ENCODE measurements at regions not wholly inside any gene's neighbourhood (a gene's known extent, or its start where the extent isn't known, plus 50 kb on each side); places are given as distances from the start of the nearest gene placed in this dataset.

DNA sequence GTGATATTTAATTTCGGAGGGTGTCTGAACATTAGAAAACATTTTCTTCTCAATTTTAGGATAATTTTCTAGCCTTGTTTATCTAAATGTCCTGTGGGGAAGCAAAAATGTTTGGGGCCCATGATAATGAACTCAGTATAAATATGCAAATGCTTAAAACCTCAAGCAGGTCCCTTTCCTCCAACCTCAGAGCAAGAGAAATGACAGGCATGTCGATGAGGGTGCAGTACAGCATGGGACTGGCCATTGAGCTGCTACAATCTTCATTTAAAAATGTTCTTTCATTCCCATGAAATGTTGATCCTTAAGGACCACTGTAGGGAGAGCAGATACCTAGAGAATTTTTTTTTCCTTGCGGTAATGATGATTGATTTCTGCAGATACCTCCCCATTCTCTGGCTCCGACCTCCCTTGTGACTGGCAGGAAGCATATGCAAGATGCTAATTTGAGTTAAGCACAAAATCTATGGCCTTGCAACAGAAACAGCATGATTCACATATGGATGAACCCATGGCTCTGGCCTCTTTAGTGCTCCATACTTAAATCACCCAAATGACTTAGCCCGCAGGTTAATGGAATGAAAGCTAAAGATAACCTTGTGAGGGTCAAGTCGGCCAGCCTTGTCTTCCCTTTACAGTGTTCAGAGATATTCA, 243.3 kb downstream of the SOX4 start:
- H3K9ac ChIP-seq, result no peak overlapping the region
- peaks cover 10 to 13% of the 10 kb centered on the region in 2 experiments; a peak in 3 of 4 replicates for H3K4me1 ChIP-seq (ENCODE audit: control insufficient read depth in 1 of 2, insufficient read depth in 2 of 2, low read depth in 1 of 2, low read length in 1 of 2)
- POLR2A ChIA-PET, result no interaction called here
- H3K79me2 ChIP-seq (ENCODE audit: insufficient read depth), result peaks cover 3% of the 10 kb centered on the region; the same call in 1 of the 2 replicates
- peaks cover 17% of the 10 kb centered on the region for H3F3A ChIP-seq (replicated peaks; ENCODE audit: insufficient read depth)
- H3K4me3 ChIP-seq (ENCODE audit: low read depth in 2 of 2, low read length in 1 of 2), result no peak overlapping the region
- CTCF ChIA-PET, result interaction anchor here (0.6 to 4.1 kb wide), 2 partner anchors 9 to 11 kb away, joined by 3 to 17 read pairs; no protein-coding TSS in a partner anchor
- no peaks in the 10 kb centered on the region for H3K27me3 ChIP-seq (ENCODE audit: insufficient read depth)
- TF ChIP-seq TCF12 (IDR thresholded peaks at IDR 0.05), result 0 out of 2 replicates have a peak, but pooled peaks have one; percentile 11
- TF ChIP-seq RFX5 (IDR thresholded peaks at IDR 0.05; ENCODE audit: low read length), result no peak
- TF ChIP-seq, protein P1, sequence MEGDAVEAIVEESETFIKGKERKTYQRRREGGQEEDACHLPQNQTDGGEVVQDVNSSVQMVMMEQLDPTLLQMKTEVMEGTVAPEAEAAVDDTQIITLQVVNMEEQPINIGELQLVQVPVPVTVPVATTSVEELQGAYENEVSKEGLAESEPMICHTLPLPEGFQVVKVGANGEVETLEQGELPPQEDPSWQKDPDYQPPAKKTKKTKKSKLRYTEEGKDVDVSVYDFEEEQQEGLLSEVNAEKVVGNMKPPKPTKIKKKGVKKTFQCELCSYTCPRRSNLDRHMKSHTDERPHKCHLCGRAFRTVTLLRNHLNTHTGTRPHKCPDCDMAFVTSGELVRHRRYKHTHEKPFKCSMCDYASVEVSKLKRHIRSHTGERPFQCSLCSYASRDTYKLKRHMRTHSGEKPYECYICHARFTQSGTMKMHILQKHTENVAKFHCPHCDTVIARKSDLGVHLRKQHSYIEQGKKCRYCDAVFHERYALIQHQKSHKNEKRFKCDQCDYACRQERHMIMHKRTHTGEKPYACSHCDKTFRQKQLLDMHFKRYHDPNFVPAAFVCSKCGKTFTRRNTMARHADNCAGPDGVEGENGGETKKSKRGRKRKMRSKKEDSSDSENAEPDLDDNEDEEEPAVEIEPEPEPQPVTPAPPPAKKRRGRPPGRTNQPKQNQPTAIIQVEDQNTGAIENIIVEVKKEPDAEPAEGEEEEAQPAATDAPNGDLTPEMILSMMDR (IDR thresholded peaks at IDR 0.05), result no peak
- no peak for TF ChIP-seq FOXJ3 (CRISPR knock-in tag; IDR thresholded peaks at IDR 0.05)
- no peak for TF ChIP-seq MEF2A (IDR thresholded peaks at IDR 0.05; ENCODE audit: borderline replicate concordance, low read depth)
- TF ChIP-seq MAX (IDR thresholded peaks at IDR 0.05; ENCODE audit: low read depth), result 0 out of 2 replicates have a peak, but pooled peaks have one; percentile 27
- TF ChIP-seq GATA2 (CRISPR knock-in tag; IDR thresholded peaks at IDR 0.05), result peak; percentile 77
- TF ChIP-seq ZBTB33 (IDR thresholded peaks at IDR 0.05; ENCODE audit: borderline replicate concordance, low read depth), result no peak
- TF ChIP-seq CHD2 (IDR thresholded peaks at IDR 0.05; ENCODE audit: low read length, partially characterized antibody), result peak; percentile 36
- TF ChIP-seq RCOR1 (IDR thresholded peaks at IDR 0.05; ENCODE audit: low read length), result peak; percentile 64; the same call in 1 of the 2 replicates
- TF ChIP-seq SMC3 (IDR thresholded peaks at IDR 0.05; ENCODE audit: low read depth, low read length), result no peak
- TF ChIP-seq MXI1 (IDR thresholded peaks at IDR 0.05; ENCODE audit: low read depth, low read length), result peak; percentile 28; the same call in 1 of the 2 replicates
- no peak for TF ChIP-seq FOSL2 (IDR thresholded peaks at IDR 0.05; ENCODE audit: borderline replicate concordance, low read depth)
- TF ChIP-seq YY1 (IDR thresholded peaks at IDR 0.05; ENCODE audit: low read depth), result no peak
- peak in 1 of 2 experiments; percentile 85; a peak in 2 of 4 replicates for TF ChIP-seq EP300 (IDR thresholded peaks at IDR 0.05; ENCODE audit: borderline replicate concordance in 1 of 2, low read depth in 1 of 2, low read length in 1 of 2)
- no peak for TF ChIP-seq GABPA (IDR thresholded peaks at IDR 0.05; ENCODE audit: low read depth)
- H2AFZ ChIP-seq (ENCODE audit: low read depth), result no peak overlapping the region
- WGBS (ENCODE audit: low lambda C conversion rate), result 40% methylated on average over 6 of the region's 6 CpGs
- H4K20me1 ChIP-seq (ENCODE audit: insufficient read depth), result no peaks in the 10 kb centered on the region
- H3K4me2 ChIP-seq, result no peak overlapping the region
- no peaks in the 10 kb centered on the region for H3K9me2 ChIP-seq
- peak; percentile 63 for DNase-seq
- no peaks in the 10 kb centered on the region for H3K9me3 ChIP-seq
- H3K27ac ChIP-seq (ENCODE audit: low read depth in 2 of 2, low read length in 1 of 2), result peak overlapping the region; percentile 3 to 62; a peak in 3 of 4 replicates
- H3K36me3 ChIP-seq (replicated peaks in 1 of 2; ENCODE audit: control insufficient read depth in 1 of 2, insufficient read depth in 2 of 2, low read length in 1 of 2), result no peaks in the 10 kb centered on the region
